HG03060 (cell line): ENCODE measurements at regions not wholly inside any gene's neighbourhood (a gene's known extent, or its start where the extent isn't known, plus 50 kb on each side); places are given as distances from the start of the nearest gene placed in this dataset.

ENCODE experiments used
- ATAC-seq: cut with Tn5 transposase; IDR thresholded peaks from one replicate; pipeline ENCODE4 v1.9.1; 2021; ENCODE audit warnings: low read depth, moderate number of reproducible peaks; ENCODE audit not compliant: unreplicated experiment

GRCh38 chr11:26204839-26205238 lies 127.1 kb upstream of the ANO3 start:
- ATAC-seq: no peak

GRCh38 chr11:26219183-26220117 lies 112.5 kb upstream of the ANO3 start:
- ATAC-seq: no peak

- no peak for ATAC-seq
Measured at GRCh38 chr11:26225646-26226045, 106.3 kb upstream of the ANO3 start.

- peak; percentile 73 for ATAC-seq
Measured at GRCh38 chr11:26227301-26227746, 104.6 kb upstream of the ANO3 start.

- no peak for ATAC-seq
Measured at GRCh38 chr11:26227883-26228502, 103.9 kb upstream of the ANO3 start.

GRCh38 chr11:26228778-26229177 lies 103.2 kb upstream of the ANO3 start:
- no peak for ATAC-seq

GRCh38 chr11:26229257-26229656 lies 102.7 kb upstream of the ANO3 start:
- no peak for ATAC-seq

- ATAC-seq: no peak
Measured at GRCh38 chr11:26229981-26230380, 101.9 kb upstream of the ANO3 start.

GRCh38 chr11:26231252-26231661 lies 100.7 kb upstream of the ANO3 start:
- ATAC-seq: no peak

- ATAC-seq: no peak
Measured at GRCh38 chr11:26234451-26234850, 97.5 kb upstream of the ANO3 start.

GRCh38 chr11:26243426-26243825 lies 88.5 kb upstream of the ANO3 start:
- no peak for ATAC-seq

GRCh38 chr11:26244207-26244606 lies 87.7 kb upstream of the ANO3 start:
- no peak for ATAC-seq

- ATAC-seq: no peak
Measured at GRCh38 chr11:26245046-26245445, 86.9 kb upstream of the ANO3 start.

- ATAC-seq: no peak
Measured at GRCh38 chr11:26247340-26247739, 84.6 kb upstream of the ANO3 start.

GRCh38 chr11:26248661-26249060 lies 83.3 kb upstream of the ANO3 start:
- no peak for ATAC-seq

GRCh38 chr11:26254378-26254777 lies 77.6 kb upstream of the ANO3 start:
- ATAC-seq: no peak

GRCh38 chr11:26263769-26264168 lies 68.2 kb upstream of the ANO3 start:
- no peak for ATAC-seq

GRCh38 chr11:26264266-26264665 lies 67.7 kb upstream of the ANO3 start:
- ATAC-seq: no peak

- ATAC-seq: no peak
Measured at GRCh38 chr11:26268980-26269660, 62.8 kb upstream of the ANO3 start.

GRCh38 chr11:26271666-26272065 lies 60.3 kb upstream of the ANO3 start:
- ATAC-seq: no peak

- peak; percentile 71 for ATAC-seq
Measured at GRCh38 chr11:26276798-26277424, 55.0 kb upstream of the ANO3 start.
